Mammary epithelial cell (primary cell): ENCODE measurements at regions not wholly inside any gene's neighbourhood (a gene's known extent, or its start where the extent isn't known, plus 50 kb on each side); places are given as distances from the start of the nearest gene placed in this dataset.

ENCODE experiments used
- EZH2 ChIP-seq: IDR thresholded peaks from 2 replicates; pipeline ENCODE4 v1.6.1; 2012; ENCODE audit warnings: low read length, inconsistent platforms, borderline replicate concordance
- TF ChIP-seq, protein P1 (sequence below), 2 donors: IDR thresholded peaks in 1 of 2; conservative IDR thresholded peaks in 1 of 2; 2 replicates each; pipeline ENCODE4 v1.5.1; 2011 to 2012; ENCODE audit warnings: inconsistent platforms in 2 of 2, low read length in 2 of 2, mild to moderate bottlenecking in 2 of 2, control low read depth in 1 of 2, low read depth in 1 of 2; ENCODE audit not compliant: insufficient read depth in 1 of 2; ENCODE audit errors: extremely low read depth in 1 of 2

DNA sequence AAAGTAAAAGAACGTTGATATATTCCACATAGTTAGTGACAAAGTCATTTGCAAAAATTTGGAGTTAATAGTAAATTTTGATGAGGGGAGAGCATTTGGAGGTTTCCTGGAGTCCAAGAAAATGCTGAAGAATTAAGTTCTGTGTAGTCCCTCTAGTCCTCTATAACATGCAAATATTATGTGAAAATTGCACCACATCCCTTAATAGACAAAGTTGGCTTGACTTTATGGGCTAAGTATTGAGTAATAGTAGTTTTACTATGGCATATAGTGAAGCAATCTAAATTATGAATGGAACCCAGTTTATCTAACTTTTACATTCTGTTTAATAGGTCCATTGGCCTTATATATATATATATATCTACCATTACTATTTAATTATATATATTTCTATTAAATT lies 66.4 kb upstream of the DCN start:
- TF ChIP-seq, protein P1, sequence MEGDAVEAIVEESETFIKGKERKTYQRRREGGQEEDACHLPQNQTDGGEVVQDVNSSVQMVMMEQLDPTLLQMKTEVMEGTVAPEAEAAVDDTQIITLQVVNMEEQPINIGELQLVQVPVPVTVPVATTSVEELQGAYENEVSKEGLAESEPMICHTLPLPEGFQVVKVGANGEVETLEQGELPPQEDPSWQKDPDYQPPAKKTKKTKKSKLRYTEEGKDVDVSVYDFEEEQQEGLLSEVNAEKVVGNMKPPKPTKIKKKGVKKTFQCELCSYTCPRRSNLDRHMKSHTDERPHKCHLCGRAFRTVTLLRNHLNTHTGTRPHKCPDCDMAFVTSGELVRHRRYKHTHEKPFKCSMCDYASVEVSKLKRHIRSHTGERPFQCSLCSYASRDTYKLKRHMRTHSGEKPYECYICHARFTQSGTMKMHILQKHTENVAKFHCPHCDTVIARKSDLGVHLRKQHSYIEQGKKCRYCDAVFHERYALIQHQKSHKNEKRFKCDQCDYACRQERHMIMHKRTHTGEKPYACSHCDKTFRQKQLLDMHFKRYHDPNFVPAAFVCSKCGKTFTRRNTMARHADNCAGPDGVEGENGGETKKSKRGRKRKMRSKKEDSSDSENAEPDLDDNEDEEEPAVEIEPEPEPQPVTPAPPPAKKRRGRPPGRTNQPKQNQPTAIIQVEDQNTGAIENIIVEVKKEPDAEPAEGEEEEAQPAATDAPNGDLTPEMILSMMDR (conservative IDR thresholded peaks at IDR 0.05 in 1 of 2, IDR thresholded peaks at IDR 0.05 in 1 of 2; ENCODE audit: extremely low read depth in 1 of 2, insufficient read depth in 1 of 2, low read depth in 1 of 2, low read length in 2 of 2): no peak
- TF ChIP-seq EZH2: no peak
